IMR-90 (cell line): ENCODE measurements at regions not wholly inside any gene's neighbourhood (a gene's known extent, or its start where the extent isn't known, plus 50 kb on each side); places are given as distances from the start of the nearest gene placed in this dataset.

Experiments
- CEBPB ChIP-seq: IDR thresholded peaks from 2 replicates; pipeline ENCODE4 v1.6.1; 2012; ENCODE audit warnings: low read depth, low read length, improper control_type of control experiment
- CHD1 ChIP-seq: IDR thresholded peaks from 2 replicates; pipeline ENCODE4 v1.6.1; 2012; ENCODE audit warnings: low read depth, low read length, improper control_type of control experiment
- FOS ChIP-seq: fragments of 150-350 bp; IDR thresholded peaks from 2 replicates; pipeline ENCODE4 v1.6.1; 2016; ENCODE audit warnings: low read depth, low read length
- MAZ ChIP-seq: IDR thresholded peaks from 2 replicates; pipeline ENCODE4 v1.6.1; 2012; ENCODE audit warnings: low read depth, mild to moderate bottlenecking, low read length, improper control_type of control experiment, moderate library complexity, borderline replicate concordance
- NFE2L2 ChIP-seq: fragments of 150-350 bp; IDR thresholded peaks from 2 replicates; pipeline ENCODE4 v1.6.1; 2016; ENCODE audit warnings: low read depth, mild to moderate bottlenecking, low read length
- POLR2A ChIP-seq: IDR thresholded peaks from 2 replicates; pipeline ENCODE4 v1.6.1; 2012; ENCODE audit warnings: mild to moderate bottlenecking, low read depth, low read length
- RAD21 ChIP-seq: IDR thresholded peaks from 2 replicates; pipeline ENCODE4 v1.6.1; 2012; ENCODE audit warnings: low read length, improper control_type of control experiment
- RCOR1 ChIP-seq: IDR thresholded peaks from 2 replicates; pipeline ENCODE4 v1.6.1; 2012; ENCODE audit warnings: mild to moderate bottlenecking, low read length, improper control_type of control experiment; ENCODE audit not compliant: insufficient replicate concordance
- RFX5 ChIP-seq: IDR thresholded peaks from 2 replicates; pipeline ENCODE4 v1.8.0; 2012; ENCODE audit warnings: low read depth, mild to moderate bottlenecking, low read length, moderate library complexity
- SMC3 ChIP-seq: fragments of 150-350 bp; IDR thresholded peaks from 2 replicates; pipeline ENCODE4 v1.6.1; 2016; ENCODE audit warnings: low read depth, mild to moderate bottlenecking, antibody characterized with exemption, low read length, moderate library complexity
- TF ChIP-seq, protein P1 (sequence below): conservative IDR thresholded peaks from 2 replicates; pipeline ENCODE4 v1.5.1; 2012; ENCODE audit warnings: mild to moderate bottlenecking, low read depth, low read length, improper control_type of control experiment
- TF ChIP-seq, protein P2 (sequence below): fragments of 150-350 bp; IDR thresholded peaks from 2 replicates; pipeline ENCODE4 v1.6.1; 2016; ENCODE audit warnings: low read depth, mild to moderate bottlenecking, low read length, moderate library complexity, borderline replicate concordance

DNA sequence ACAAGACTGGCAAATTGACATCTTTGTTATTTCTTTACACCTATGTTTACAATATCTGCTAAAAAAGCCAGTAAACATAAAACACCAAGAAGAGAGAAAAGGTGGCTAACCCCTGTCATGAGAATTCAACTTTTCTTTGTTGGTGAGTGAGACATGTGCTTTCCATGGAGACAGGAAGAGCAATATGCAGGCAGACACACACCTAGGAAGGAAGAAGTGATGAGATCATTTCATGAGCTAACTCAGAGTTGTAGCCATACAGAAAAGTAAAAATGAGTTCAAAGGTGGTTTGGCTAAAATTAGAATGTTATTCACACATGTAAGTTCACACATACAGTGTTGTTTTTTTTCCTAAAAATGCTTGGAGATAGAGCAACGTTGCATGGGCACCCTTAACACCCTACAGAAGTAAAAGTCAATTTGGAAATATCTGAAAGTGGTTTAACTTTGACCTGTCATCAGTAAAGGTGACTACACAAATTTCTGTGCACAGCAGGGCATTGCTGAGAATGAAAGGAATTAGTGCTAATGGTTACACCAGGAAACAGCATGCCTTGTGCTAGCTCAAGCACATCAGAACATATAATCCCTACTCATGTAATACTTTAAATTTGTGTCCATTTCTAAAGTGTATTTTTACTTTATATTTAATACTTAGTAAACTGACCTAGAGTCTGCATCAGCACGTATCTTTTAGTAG is 557.6 kb downstream of the CBLN2 start:
- TF ChIP-seq, protein P1, sequence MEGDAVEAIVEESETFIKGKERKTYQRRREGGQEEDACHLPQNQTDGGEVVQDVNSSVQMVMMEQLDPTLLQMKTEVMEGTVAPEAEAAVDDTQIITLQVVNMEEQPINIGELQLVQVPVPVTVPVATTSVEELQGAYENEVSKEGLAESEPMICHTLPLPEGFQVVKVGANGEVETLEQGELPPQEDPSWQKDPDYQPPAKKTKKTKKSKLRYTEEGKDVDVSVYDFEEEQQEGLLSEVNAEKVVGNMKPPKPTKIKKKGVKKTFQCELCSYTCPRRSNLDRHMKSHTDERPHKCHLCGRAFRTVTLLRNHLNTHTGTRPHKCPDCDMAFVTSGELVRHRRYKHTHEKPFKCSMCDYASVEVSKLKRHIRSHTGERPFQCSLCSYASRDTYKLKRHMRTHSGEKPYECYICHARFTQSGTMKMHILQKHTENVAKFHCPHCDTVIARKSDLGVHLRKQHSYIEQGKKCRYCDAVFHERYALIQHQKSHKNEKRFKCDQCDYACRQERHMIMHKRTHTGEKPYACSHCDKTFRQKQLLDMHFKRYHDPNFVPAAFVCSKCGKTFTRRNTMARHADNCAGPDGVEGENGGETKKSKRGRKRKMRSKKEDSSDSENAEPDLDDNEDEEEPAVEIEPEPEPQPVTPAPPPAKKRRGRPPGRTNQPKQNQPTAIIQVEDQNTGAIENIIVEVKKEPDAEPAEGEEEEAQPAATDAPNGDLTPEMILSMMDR: no peak
- TF ChIP-seq RAD21 (no peak), RFX5 (no peak), CEBPB (no peak), POLR2A (no peak), SMC3 (no peak), RCOR1 (no peak), CHD1 (no peak), NFE2L2 (no peak), MAZ (no peak), FOS (no peak)
- TF ChIP-seq, protein P2, sequence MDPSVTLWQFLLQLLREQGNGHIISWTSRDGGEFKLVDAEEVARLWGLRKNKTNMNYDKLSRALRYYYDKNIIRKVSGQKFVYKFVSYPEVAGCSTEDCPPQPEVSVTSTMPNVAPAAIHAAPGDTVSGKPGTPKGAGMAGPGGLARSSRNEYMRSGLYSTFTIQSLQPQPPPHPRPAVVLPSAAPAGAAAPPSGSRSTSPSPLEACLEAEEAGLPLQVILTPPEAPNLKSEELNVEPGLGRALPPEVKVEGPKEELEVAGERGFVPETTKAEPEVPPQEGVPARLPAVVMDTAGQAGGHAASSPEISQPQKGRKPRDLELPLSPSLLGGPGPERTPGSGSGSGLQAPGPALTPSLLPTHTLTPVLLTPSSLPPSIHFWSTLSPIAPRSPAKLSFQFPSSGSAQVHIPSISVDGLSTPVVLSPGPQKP: no peak
